22Rv1 (cell line): ENCODE measurements at regions not wholly inside any gene's neighbourhood (a gene's known extent, or its start where the extent isn't known, plus 50 kb on each side); places are given as distances from the start of the nearest gene placed in this dataset.

Experiments used
- ZFX ChIP-seq: fragments of 450-650 bp; IDR thresholded peaks from 2 replicates; pipeline ENCODE4 v1.6.1; 2017; ENCODE audit warnings: antibody characterized with exemption, borderline replicate concordance
- TF ChIP-seq, protein P1 (sequence below): fragments of 450-650 bp; IDR thresholded peaks from 2 replicates; pipeline ENCODE4 v1.5.1; 2017; ENCODE audit warnings: mild to moderate bottlenecking

DNA sequence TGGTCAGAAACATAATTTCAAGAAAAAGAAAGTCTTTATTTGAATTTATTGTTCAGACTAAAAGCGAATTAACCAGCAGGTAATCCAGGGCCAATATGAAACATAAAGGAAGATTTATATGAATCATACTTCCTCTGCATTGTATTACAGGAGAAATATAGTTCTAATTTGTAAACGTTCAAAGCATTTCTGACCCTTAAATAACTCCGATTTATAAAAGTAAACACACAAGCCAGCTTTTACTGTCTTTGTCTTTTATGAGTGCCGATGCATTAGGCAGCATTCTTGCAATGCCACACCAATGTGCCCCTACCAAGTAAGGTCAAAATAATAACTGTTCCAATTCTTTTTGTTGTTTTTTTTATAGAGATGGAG lies 118.8 kb upstream of the RBBP8 start:
- TF ChIP-seq, protein P1, sequence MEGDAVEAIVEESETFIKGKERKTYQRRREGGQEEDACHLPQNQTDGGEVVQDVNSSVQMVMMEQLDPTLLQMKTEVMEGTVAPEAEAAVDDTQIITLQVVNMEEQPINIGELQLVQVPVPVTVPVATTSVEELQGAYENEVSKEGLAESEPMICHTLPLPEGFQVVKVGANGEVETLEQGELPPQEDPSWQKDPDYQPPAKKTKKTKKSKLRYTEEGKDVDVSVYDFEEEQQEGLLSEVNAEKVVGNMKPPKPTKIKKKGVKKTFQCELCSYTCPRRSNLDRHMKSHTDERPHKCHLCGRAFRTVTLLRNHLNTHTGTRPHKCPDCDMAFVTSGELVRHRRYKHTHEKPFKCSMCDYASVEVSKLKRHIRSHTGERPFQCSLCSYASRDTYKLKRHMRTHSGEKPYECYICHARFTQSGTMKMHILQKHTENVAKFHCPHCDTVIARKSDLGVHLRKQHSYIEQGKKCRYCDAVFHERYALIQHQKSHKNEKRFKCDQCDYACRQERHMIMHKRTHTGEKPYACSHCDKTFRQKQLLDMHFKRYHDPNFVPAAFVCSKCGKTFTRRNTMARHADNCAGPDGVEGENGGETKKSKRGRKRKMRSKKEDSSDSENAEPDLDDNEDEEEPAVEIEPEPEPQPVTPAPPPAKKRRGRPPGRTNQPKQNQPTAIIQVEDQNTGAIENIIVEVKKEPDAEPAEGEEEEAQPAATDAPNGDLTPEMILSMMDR = no peak
- TF ChIP-seq ZFX = no peak
